GM21576 (cell line): ENCODE measurements at regions not wholly inside any gene's neighbourhood (a gene's known extent, or its start where the extent isn't known, plus 50 kb on each side); places are given as distances from the start of the nearest gene placed in this dataset.
"Not testable (repeated sequence)": the region's sequence is repeated elsewhere in the genome, so short reads cannot be mapped to it uniquely, and the experiment has no call there.

Experiments used
- ATAC-seq: cut with Tn5 transposase; IDR thresholded peaks from one replicate; pipeline ENCODE4 v1.9.1; 2021; ENCODE audit warnings: mild to moderate bottlenecking, moderate library complexity; ENCODE audit not compliant: unreplicated experiment

DNA sequence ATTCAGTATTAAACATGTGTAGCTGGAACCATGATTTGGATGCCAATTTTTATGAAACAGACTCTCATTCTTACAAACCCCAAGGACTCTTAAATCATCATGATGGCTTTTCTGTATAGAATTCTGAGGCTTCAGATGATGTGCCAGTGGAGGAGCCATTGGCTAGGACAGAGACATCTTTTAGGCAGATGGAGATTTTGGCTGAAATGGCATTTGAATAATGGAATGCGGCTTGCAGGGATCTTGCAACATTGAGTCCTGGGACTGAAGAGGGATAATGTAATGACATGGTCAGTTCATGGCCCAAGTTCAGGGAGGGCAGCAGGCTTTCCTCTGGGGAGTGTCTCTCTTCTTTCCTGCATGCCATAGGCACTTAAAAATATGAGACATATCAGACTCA, 172.4 kb downstream of the ABCA8 start:
- ATAC-seq: no peak

DNA sequence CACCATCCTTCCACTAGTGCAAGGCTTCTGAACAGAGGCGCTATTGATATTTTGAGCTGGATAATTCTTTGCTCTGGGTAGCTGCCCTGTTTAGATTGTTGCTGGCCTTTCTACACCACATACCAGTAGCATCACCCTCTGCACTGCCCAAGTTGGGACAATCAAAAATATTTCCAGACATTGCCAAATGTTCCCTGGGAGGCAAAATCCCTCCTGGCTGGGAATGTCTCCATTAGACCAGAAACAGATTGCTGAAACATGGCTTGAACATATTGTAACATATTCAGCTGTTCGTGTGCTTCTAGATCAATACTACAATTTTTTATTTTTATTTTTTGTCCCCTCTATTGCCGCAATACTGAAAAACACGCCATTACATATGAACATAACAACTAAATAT, 174.6 kb downstream of the ABCA8 start:
- no peak for ATAC-seq

DNA sequence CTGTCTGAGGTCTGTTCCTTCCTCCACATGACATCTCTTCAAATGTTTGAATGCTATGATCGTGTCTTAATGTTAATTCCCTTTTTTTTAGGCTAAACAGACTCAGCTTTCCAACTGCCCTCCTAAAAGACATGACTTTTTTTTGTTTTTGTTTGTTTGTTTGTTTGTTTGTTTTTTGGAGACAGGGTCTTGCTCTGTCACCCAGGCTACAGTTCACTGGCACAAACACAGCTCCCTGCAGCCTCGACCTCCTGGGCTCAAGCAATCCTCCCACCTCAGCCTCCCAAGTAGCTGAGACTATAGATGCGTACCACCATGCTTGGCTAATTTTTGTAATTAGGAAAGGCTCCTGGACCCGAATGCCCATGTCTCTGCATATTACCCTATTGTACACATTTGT, 176.5 kb downstream of the ABCA8 start:
- no peak for ATAC-seq

DNA sequence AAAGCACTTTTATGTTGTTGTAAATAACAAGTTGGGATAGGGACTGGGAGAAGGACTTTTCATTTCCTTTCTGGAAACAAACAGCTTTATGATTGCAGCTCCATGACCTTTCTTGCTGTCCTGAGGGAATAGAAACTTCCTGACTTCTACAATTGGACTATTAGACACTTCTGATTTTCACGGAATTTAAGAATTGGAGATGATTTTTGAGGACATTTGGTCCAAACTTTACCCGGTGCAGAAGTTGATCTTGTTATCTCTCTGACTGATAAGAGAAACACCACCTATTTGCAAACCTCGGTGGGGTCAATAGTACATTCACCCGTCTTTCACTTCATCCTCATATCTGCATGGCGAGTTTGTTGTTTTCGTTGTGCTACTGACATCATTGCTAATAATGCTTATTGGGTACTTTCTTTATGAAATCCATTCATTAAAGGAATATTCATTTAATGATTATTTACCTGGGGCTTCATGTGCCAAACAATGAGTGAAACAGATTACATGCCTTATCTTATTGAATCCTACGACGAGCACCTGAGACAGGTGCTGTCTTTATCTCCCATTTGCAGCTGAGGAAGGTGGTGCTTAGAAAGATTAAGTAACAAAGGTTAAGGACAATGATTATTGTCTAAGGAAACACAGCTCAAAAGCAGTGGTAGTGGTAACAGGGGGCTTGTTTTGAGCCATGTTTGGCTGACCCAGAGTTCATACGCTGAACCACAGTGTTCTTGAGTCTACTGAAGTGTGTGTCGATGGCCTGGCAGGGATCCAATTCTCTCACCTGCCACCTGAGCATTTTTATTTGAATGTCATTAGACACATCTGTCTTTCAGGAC, 176.9 kb upstream of the FAM20A start:
- ATAC-seq: no peak

DNA sequence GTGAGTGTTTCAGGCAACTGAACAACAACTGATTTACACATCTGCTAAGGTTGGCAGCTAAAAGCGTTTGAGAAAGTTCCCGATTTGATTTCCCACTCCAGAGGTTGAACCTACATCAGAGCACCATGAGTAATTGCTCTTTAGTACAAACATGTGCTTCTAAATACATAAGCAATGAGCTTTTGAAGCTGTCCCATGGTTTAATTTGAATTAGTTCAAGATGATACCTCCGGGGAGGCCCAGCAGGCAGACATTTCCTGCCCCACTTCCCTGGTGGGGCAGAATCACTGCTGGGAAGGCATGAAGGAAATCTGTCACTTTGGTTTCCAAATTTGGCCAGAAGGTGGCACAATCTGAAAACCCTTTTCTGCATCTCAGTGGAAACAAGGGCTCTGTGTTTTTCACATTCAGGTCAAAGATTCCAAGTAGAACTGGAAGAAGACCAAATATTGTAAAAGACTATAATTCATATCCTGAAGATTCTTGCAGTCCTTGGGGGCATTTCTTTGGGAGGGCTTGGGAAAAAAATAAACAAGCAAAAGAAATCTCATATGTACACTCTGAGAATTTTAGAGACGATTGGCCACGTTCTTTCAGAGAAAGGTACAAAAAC, 176.2 kb upstream of the FAM20A start:
- peak; percentile 46 for ATAC-seq

DNA sequence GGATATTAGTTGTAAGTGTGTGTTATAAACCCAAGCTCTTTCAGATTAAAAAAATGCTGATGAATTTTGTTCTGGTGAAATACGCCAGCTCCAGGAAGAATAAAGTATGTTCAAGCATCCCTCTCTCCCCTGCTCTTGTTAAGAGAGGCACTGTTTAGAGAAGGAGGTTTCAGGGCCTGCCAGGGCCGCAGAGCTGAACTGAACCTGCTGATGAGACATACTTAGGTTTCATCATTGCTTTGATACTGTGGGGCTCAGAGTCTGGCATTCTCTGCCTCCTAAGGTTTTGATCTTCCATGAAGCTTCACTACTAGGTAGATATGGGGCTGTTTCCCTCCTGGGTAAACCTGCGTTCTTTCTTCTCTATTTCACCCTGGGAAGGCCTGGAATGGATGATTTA, 175.3 kb upstream of the FAM20A start:
- ATAC-seq: no peak

DNA sequence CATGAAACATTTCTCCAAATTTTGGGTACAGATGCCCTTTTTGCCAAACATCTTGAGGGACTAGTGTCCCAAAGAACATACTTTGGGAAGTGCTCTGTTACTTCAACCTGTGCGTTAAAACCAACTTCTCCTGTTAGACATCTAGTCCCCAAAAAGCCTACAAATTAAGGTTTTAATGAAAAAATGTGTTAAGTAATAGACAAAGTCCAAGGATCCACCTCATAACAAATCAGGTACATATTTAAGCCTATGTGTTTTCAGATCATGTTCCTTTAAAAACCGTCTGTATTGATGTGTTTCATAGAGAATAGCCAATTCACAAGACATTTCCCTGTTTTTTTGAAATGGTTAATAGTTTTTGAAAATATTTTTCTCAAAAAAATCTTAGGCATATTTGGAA, 174.8 kb upstream of the FAM20A start:
- no peak for ATAC-seq

DNA sequence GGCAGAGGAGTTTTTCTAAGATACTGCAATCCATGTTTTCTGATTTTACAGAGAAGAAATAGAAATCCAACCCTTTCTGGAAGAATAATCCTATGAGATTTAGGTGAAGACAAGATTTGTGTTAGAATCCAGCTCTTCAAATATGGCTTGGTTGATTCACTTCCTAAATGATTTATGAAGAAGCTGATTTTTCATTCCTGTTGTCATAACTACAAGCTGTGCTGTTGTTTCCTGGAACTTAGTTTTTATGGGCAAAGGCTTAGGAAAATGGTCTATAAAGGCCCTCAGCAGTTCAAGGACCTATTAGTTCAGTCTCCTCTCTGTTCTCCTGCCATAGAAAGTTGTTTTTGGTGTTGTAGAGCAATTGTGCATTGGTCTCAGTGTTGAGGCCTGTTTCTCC, 174.2 kb upstream of the FAM20A start:
- ATAC-seq: no peak

DNA sequence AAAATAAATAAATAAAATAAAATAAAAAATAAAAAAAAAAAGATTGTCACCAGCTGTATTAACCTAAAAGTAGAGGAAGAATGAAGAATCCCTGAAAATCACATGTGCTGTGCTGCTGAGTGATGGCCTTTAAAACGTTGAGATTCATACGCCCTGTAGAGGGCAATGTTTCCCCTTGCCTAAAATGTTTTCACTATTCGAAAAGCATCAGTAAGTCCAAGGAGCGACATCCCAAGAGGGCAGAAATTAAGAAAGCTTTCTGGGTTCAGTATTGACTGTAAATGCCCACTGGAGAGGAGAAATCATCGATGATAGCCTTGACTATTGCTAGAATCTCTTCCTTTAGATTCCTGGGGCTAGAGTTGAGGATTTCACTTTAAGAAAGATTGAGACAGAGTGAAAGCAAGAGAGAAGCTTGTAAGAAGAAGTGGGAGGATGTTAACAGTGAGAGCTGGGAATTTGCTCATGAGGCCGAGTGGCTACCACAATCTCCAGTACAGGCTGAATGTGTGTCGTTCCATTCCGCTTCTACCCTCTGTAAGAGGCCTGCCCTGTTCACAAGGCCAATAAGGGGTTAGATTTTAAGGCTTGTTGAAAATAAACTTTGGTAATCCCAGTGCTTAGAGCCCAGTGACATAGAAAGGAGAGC, 170.8 kb upstream of the FAM20A start:
- peak; percentile 59 for ATAC-seq

DNA sequence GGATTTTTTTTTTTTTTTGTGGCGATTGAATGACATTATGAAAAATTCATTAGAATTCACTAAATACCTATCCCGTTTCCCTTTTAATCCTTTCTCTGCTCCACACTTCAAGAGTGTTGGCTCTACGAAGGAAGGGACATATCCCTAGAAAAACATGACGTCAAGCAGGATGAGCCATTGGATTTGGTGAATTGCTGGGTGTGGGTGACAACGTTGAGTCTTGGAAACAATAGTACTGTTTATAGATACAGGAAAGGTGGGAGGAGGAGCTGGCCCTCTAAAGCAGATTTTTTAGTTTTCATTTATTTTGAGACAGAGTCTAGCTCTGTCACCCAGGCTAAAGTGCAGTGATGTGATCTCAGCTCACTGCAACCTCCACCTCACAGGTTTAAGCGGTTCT, 167.6 kb upstream of the FAM20A start:
- no peak for ATAC-seq

DNA sequence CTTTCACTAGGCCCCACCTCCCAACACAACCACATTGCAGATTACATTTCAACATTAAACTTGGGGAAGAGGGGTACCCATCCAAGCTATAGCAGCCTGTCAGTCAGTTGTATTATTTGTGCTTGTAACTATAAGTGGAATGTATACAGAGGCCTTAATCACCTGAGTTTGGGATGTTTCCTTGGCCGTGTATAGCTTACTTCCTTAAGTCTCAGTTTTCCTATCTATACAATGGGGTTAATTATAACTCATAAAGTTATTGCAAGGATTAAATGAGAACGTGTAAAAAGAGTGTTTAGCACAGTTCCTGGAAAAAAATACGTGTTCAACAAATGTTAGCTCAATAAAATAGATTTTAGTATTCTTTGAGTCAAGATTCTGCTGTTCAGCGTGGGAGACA, 165.5 kb upstream of the FAM20A start:
- ATAC-seq: no peak

DNA sequence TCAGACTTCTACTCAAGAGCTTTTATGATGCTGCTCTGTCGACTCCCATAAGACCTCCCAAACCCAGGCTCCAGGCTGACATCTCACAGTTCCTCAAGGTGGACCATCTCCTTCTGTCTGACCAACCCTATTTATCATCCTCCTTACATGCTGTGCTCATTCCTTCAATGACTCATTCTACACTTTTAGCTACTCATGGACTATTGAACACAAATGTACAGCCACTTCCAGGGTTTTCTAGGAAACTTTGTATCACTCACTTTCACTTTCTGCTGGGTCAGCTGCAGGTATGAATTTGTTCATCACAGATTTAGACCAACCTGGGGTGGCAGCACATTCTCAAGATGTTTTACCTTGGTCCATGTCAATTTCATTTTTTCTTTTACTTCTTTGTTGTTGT, 162.4 kb upstream of the FAM20A start:
- ATAC-seq: no peak

DNA sequence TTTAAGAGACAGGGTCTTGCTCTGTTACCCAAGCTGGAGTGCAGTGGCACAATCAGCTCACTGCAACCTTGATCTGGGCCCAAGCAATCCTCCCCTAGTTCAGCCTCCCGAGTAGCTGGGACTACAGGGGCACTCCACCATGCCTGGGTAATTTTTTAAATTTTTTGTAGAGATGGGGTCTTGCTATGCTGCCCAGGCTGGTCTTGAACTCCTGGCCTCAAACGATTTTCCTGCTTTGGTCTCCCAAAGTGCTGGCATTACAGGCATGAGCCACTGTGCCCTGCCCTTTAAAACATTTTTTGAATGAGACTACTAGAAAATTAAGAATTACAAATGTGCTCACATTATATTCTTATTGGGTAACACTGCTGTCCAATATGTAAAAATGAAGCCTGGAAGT, 161.7 kb upstream of the FAM20A start:
- ATAC-seq: no peak

DNA sequence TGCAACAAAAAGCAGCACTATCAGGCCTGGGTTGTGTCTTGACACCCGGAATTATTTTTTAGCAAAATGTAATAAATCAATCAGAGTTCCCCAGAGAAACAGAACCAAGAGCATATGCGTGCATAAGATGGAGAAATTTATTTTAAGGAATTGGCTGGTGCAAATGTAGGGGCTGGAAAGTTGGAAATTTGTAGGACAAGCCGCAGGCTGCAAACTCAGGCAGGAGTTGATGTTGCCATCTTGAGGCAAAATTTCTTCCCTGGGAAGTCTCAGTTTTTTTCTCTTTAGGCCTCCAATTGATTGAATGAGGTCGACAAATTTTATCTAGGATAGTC, 158.9 kb upstream of the FAM20A start:
- ATAC-seq: no peak

DNA sequence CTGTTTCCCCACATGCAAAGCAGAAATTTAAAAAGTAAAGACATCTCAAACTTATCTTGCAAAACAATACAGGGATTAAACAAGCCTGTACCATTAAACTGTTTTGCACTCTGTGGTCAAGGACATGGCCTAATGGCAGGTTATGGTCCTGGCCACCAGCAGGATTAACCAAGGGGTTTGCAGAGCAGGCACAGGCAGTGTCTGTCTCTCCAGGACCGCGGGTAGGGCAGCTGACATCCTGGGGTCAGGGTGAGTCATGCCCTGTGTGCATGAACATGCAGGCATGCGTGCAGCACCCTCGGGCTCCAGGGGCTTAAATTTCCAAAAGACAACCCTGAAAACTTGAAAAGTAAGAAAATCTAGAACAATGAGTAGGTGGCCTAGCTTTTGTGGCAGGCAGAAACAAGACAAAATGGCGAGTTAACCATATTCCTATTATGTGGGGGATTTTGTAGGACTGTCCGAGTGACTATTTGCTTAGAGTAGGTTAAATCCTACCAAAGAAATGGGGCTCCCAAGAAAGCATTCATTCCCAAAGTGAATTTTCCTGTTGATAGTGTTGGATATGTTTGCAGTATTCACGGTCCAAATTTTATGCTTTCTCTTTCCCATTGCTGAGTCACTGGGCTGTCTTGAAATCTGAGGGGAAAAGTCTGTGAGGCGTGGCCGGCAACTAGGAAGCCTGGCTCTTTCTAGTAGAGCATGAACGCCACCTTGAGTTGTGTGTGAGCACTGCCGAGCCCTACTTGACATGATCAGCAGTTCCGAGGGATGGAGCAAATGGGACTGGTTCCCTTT, 158.4 kb upstream of the FAM20A start:
- ATAC-seq: peak; percentile 87

DNA sequence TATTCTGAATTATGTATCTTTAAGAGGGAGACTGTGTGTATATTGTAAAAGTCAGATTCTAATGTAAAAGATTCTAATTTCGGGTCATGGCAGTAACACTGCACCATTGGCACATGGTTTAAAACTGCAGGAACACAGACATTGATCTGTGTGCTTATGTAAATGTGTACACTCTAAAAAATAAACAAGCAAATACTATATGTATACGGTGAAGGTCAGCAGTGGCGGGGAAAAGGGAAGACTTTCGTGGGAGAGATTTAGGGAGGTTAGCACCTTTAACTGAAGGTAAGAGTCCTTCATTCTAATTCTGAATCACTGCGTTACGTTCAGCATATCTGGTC, 157.8 kb upstream of the FAM20A start:
- no peak for ATAC-seq

DNA sequence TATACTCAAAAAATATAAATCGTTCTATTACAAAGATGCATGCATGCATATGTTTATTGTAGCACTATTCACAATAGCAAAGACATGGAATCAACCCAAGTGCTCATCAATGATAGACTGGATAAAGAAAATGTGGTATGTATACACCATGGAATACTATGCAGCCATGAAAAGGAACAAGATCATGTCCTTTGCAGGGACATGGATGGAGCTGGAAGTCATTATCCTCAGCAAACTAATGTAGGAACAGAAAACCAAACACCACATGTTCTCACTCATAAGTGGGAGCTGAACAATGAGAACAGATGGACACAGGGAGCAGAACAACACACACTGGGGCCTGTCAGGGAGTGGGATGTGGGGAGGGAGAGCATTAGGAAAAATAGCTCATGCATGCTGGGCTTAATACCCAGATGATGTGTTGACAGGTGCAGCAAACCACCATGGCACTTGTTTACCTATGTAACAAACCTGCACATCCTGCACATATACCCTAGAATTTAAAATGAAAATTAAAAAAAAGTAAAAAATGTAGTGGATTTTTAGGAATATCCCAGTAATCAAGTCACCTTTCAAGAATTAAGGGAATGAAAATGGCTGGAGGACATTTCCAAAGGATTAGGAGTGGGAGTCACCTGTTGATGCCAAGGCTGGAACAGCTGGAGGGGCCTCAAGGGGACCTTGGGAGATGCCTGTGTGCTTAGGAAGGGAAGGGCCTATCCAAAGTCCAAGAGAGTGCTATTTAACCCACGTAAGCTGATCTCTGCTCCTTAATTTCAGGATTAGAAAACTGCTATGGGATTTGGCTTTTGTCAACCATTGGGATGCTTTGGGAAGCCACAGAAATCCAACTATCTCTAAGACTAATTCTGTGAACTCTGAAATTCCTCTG, 156.9 kb upstream of the FAM20A start:
- not testable (repeated sequence) for ATAC-seq

DNA sequence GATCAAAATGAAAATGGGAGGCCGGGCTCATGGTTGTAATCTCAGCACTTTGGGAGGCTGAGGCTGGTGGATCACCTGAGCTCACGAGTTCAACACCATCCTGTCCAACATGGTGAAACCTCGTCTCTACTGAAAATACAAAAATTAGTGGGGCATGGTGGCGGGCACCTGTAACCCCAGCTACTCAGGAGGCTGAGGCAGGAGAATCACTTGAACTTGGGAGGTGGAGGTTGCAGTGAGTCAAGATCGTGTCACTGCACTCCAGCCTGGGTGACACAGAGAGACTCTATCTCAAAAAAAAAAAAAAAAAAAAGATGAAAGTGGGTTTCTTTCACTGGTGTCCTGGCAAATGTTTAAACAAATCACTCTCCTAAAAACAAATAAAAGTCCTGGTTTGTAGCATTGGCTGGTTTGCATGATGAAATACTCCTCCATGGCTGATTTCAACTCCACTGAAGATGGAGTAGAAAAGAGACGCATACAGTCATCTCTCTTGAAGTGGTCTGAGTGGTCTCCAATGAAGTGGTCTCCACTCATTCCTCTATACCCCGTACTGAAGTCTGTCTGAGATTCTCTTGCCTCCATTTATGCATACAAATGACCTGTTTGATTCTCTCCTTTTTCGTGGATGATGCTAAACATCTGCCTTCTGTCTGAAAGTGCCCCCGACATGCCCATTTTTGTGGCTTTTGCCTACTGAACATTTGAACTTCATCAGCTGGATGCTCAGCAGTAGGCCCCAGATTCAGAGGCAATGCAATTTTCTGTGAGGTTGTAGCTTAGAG, 153.0 kb upstream of the FAM20A start:
- no peak for ATAC-seq

DNA sequence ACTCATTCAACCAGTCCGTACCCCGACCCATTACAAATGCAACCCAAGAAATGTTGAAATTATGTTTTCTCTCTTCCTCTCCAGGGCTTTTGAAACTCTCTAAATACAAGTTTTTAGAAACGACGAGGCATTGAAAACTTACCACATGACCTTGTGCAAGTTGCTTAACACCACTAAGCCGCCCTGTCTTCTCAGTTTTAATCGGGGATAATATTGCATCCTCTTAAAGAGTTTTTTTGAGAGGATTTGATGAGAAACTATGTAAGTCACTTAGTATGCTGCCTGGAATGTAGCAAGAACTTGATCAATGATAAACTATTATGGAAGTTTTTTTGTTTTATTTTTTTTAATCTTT, 149.0 kb upstream of the FAM20A start:
- no peak for ATAC-seq
